ENCODE measurements at regions not wholly inside any gene's neighbourhood (a gene's known extent, or its start where the extent isn't known, plus 50 kb on each side); places are given as distances from the start of the nearest gene placed in this dataset.

DNA sequence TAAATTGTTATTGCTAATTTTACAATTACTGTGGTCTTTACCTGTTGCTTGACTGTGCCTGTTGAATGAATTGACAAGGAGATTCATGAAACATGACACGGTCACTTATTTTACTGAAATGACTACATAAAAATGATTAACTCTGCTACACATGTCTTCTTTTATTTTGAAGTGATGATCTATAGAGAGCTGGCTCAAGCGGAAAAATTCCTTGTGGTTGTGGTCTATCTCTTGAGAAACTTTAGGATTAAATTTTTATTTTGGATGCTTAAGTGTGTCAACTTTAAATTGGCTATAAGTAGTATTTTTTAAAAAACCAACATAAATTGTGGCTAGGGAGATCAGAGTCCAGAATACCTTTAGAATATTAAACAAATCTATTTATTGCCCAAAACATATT, 131.8 kb upstream of the PITX2 start:
- Histone ChIP-seq H2AK5ac (ENCODE audit: low read depth, low read length) (no peak overlapping the region), H3K9me3 (ENCODE audit: insufficient read depth in 2 of 2, low read depth in 1 of 2, low read length in 1 of 2) (no peaks in the 10 kb centered on the region), H3K23ac (ENCODE audit: insufficient read length) (no peak overlapping the region), H4K8ac (ENCODE audit: extremely low read depth, insufficient read depth, low read length) (no peak overlapping the region), H2BK120ac (replicated peaks; ENCODE audit: low read depth, low read length) (no peak overlapping the region), H3K56ac (replicated peaks; ENCODE audit: insufficient read length, low read depth, low read length) (no peak overlapping the region), H2BK20ac (ENCODE audit: low read length) (no peak overlapping the region), H2BK12ac (ENCODE audit: low read depth, low read length) (no peak overlapping the region), H3K9ac (replicated peaks in 1 of 4; ENCODE audit: extremely low read depth in 1 of 4, low read depth in 3 of 4, low read length in 3 of 4) (no peak overlapping the region), H3K36me3 (ENCODE audit: control insufficient read depth in 2 of 4, insufficient read depth in 4 of 4, low read length in 3 of 4) (no peaks in the 10 kb centered on the region), H2BK15ac (ENCODE audit: low read length) (no peak overlapping the region), H3K4me3 (ENCODE audit: extremely low read depth in 1 of 4, insufficient read depth in 2 of 4, low read depth in 3 of 4, low read length in 4 of 4) (no peak overlapping the region), H3K79me2 (ENCODE audit: control insufficient read depth in 1 of 2, insufficient read depth in 2 of 2, low read length in 2 of 2) (no peaks in the 10 kb centered on the region), H3K23me2 (ENCODE audit: low read depth, low read length) (no peaks in the 10 kb centered on the region), H2AFZ (ENCODE audit: low read length) (no peak overlapping the region), H3K79me1 (ENCODE audit: low read depth, low read length) (no peaks in the 10 kb centered on the region), H3K18ac (ENCODE audit: extremely low read depth, low read length) (no peak overlapping the region), H3K4ac (replicated peaks; ENCODE audit: insufficient read length, low read depth, low read length) (no peak overlapping the region), H3K14ac (ENCODE audit: insufficient read length) (no peak overlapping the region), H4K5ac (ENCODE audit: insufficient read length, low read depth, low read length) (no peak overlapping the region), H3K27ac (ENCODE audit: low read depth, low read length) (no peak overlapping the region), H3K4me2 (ENCODE audit: insufficient read depth in 1 of 2, low read depth in 2 of 2, low read length in 2 of 2) (no peak overlapping the region), H4K20me1 (replicated peaks in 1 of 2; ENCODE audit: control insufficient read depth in 1 of 2, insufficient read depth in 2 of 2, low read length in 2 of 2) (no peaks in the 10 kb centered on the region), H3K4me1 (replicated peaks in 1 of 4; ENCODE audit: control insufficient read depth in 3 of 4, insufficient read depth in 4 of 4, low read length in 3 of 4) (no peaks in the 10 kb centered on the region), H4K91ac (replicated peaks; ENCODE audit: insufficient read length, low read length) (no peak overlapping the region), H2BK5ac (ENCODE audit: low read depth, low read length) (no peak overlapping the region), H3K27me3 (replicated peaks in 1 of 4; ENCODE audit: control insufficient read depth in 3 of 4, extremely low read depth in 1 of 4, insufficient read depth in 3 of 4, low read length in 3 of 4) (no peaks in the 10 kb centered on the region)
- ChIA-PET POLR2A (ENCODE audit: partially characterized antibody) (no interaction called here), CTCF (ENCODE audit: partially characterized antibody) (no interaction called here)
- DNase-seq (ENCODE audit: low read depth in 1 of 2, low spot score in 2 of 2): no peak
- 83% methylated on average over 2 of the region's 2 CpGs; no CpG with 5 or more reads in 1 of the 2 experiments for WGBS, 2 experiments (ENCODE audit: extremely low coverage in 1 of 2, insufficient coverage in 1 of 2, insufficient read length in 1 of 2, insufficient replicate concordance in 2 of 2, low coverage in 1 of 2, low lambda C conversion rate in 2 of 2, missing lambda C conversion rate in 1 of 2)
- TF ChIP-seq, protein P1, sequence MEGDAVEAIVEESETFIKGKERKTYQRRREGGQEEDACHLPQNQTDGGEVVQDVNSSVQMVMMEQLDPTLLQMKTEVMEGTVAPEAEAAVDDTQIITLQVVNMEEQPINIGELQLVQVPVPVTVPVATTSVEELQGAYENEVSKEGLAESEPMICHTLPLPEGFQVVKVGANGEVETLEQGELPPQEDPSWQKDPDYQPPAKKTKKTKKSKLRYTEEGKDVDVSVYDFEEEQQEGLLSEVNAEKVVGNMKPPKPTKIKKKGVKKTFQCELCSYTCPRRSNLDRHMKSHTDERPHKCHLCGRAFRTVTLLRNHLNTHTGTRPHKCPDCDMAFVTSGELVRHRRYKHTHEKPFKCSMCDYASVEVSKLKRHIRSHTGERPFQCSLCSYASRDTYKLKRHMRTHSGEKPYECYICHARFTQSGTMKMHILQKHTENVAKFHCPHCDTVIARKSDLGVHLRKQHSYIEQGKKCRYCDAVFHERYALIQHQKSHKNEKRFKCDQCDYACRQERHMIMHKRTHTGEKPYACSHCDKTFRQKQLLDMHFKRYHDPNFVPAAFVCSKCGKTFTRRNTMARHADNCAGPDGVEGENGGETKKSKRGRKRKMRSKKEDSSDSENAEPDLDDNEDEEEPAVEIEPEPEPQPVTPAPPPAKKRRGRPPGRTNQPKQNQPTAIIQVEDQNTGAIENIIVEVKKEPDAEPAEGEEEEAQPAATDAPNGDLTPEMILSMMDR (IDR thresholded peaks at IDR 0.05; ENCODE audit: control extremely low read depth in 1 of 3, insufficient read depth in 1 of 3, low read depth in 1 of 3, low read length in 3 of 3): no peak
- no peak for TF ChIP-seq EGR1 (IDR thresholded peaks at IDR 0.05; ENCODE audit: borderline replicate concordance, low read depth, low read length)
- TF ChIP-seq SUZ12 (IDR thresholded peaks at IDR 0.05; ENCODE audit: low read length): no peak
- TF ChIP-seq YY1 (IDR thresholded peaks at IDR 0.05; ENCODE audit: low read depth, low read length): no peak
- FAIRE-seq: no peak
